Thyroid gland (tissue), 4 donors: ENCODE measurements at regions not wholly inside any gene's neighbourhood (a gene's known extent, or its start where the extent isn't known, plus 50 kb on each side); places are given as distances from the start of the nearest gene placed in this dataset.
"Not testable (repeated sequence)": the region's sequence is repeated elsewhere in the genome, so short reads cannot be mapped to it uniquely, and the experiment has no call there.

Experiments
- DNase-seq, 2 donors: peaks; one replicate each; pipeline ENCODE4 v3.0.0-alpha.2; 2019
- H3K27ac ChIP-seq, 3 donors: fragments of 200-600 bp; sonication (generic); 1 replicate in 2 of 3; 2 replicates in 1 of 3; pipeline ENCODE4 v1.5.1; 2016 to 2019; ENCODE audit warnings: mild to moderate bottlenecking in 1 of 3, moderate library complexity in 1 of 3
- H3K27me3 ChIP-seq: fragments of 200-600 bp; sonication (generic); one replicate; pipeline ENCODE4 v1.5.1; 2019
- H3K36me3 ChIP-seq, 2 donors: fragments of 200-600 bp; sonication (generic); one replicate each; pipeline ENCODE4 v1.5.1; 2016 to 2019
- H3K4me1 ChIP-seq, 2 donors: fragments of 200-600 bp; sonication (generic); one replicate each; pipeline ENCODE4 v1.5.1; 2017 to 2019
- H3K4me3 ChIP-seq, 3 donors: fragments of 200-600 bp; sonication (generic); replicated peaks in 1 of 3; 1 replicate in 2 of 3; 2 replicates in 1 of 3; pipeline ENCODE4 v1.5.1; 2016; ENCODE audit warnings: mild to moderate bottlenecking in 1 of 3
- H3K9me3 ChIP-seq: fragments of 200-600 bp; sonication (generic); one replicate; pipeline ENCODE4 v1.5.1; 2017
- POLR2A ChIP-seq, 2 donors: fragments of 450-650 bp; IDR thresholded peaks; one replicate each; pipeline ENCODE4 v1.6.1; 2017; ENCODE audit warnings: antibody characterized with exemption in 2 of 2, mild to moderate bottlenecking in 2 of 2, moderate library complexity in 1 of 2
- WGBS, 2 donors: methylation state at CpG; one replicate each; pipeline ENCODE4 v1.1.5; 2017; 5-methylcytosine and 5-hydroxymethylcytosine counted together
- intact Hi-C: fragments of 100-400 bp; cut with DNase I; formaldehyde crosslinking; loops from one replicate; pipeline ENCODE4 v1.15.1; 2023
- TF ChIP-seq, protein P1 (sequence below), 6 experiments: fragments of 200-600 bp in 3 of 6; fragments of 450-650 bp in 3 of 6; sonication (generic) in 3 of 6; IDR thresholded peaks; one replicate each; pipeline ENCODE4 v1.5.1; 2016 to 2019; ENCODE audit warnings: antibody characterized with exemption in 6 of 6, mild to moderate bottlenecking in 2 of 6, inconsistent platforms in 1 of 6, moderate library complexity in 1 of 6

DNA sequence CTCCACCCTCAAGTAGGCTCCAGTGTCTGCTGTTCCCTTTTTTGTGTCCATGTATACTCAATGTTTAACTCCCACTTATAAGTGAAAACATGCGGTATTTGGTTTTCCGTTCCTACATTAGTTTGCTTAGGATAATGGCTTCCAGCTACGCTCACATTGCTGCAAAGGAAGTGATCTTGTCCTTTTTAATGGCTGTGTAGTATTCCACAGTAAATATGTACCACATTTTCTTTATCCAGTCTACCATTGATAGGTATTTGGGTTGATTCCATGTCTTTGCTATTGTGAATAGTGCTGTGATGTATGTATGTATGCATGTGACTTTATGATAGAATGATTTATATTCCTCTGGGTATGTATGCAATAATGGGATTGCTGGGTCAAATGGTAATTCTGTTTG is 144.6 kb downstream of the BRD1 start:
- 92% methylated on average over 3 of the region's 3 CpGs for WGBS, 2 donors
- intact Hi-C loops, result no loop called here
- no peak for DNase-seq
- Histone ChIP-seq H3K36me3 (no peaks in the 10 kb centered on the region), H3K27me3 (no peaks in the 10 kb centered on the region), H3K4me1 (no peaks in the 10 kb centered on the region), H3K9me3 (no peaks in the 10 kb centered on the region), H3K27ac (no peak overlapping the region), H3K4me3 (no peak overlapping the region)
- TF ChIP-seq POLR2A (IDR thresholded peaks at IDR 0.05), result no peak
- TF ChIP-seq, protein P1, sequence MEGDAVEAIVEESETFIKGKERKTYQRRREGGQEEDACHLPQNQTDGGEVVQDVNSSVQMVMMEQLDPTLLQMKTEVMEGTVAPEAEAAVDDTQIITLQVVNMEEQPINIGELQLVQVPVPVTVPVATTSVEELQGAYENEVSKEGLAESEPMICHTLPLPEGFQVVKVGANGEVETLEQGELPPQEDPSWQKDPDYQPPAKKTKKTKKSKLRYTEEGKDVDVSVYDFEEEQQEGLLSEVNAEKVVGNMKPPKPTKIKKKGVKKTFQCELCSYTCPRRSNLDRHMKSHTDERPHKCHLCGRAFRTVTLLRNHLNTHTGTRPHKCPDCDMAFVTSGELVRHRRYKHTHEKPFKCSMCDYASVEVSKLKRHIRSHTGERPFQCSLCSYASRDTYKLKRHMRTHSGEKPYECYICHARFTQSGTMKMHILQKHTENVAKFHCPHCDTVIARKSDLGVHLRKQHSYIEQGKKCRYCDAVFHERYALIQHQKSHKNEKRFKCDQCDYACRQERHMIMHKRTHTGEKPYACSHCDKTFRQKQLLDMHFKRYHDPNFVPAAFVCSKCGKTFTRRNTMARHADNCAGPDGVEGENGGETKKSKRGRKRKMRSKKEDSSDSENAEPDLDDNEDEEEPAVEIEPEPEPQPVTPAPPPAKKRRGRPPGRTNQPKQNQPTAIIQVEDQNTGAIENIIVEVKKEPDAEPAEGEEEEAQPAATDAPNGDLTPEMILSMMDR (IDR thresholded peaks at IDR 0.05), result no peak

DNA sequence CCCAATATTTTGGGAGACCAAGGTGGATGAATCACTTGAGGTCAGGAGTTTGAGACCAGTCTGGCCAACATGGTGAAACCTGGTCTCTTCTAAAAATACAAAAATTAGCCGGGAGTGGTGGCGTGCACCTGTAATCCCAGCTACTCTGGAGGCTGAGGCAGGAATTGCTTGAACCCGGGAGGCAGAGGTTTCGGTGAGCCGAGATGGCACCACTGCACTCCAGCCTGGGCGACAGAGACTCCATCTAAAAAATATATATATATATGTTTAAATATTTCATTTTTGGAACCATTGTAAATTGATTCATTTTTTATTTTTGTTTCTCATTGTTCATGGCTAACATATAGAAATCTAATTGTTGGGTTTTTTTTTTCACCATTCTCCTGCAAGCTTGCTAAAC is 146.9 kb downstream of the BRD1 start:
- H3K9me3 ChIP-seq, DNase-seq, H3K4me3 ChIP-seq, intact Hi-C loops, H3K36me3 ChIP-seq, H3K4me1 ChIP-seq, H3K27me3 ChIP-seq, H3K27ac ChIP-seq: not testable (repeated sequence)
- 92 to 97% methylated on average over 6 of the region's 6 CpGs for WGBS, 2 donors

DNA sequence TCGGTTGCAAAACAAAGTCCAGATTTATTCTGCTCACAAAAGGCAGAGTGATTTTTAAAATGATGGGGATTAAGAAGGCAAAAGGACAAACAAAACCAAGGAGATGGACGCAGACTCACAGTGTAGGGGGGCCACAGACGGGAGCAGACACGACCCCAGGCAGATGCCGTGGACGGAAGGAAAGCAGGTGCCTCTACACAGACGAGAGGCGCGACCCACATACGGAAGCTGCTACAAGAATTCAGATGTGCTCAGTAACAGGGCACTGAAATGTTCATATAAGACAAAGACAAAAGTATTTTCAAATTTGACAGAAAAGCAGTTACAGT is 148.9 kb downstream of the BRD1 start:
- DNase-seq, result no peak
- intact Hi-C loops, result no loop called here

DNA sequence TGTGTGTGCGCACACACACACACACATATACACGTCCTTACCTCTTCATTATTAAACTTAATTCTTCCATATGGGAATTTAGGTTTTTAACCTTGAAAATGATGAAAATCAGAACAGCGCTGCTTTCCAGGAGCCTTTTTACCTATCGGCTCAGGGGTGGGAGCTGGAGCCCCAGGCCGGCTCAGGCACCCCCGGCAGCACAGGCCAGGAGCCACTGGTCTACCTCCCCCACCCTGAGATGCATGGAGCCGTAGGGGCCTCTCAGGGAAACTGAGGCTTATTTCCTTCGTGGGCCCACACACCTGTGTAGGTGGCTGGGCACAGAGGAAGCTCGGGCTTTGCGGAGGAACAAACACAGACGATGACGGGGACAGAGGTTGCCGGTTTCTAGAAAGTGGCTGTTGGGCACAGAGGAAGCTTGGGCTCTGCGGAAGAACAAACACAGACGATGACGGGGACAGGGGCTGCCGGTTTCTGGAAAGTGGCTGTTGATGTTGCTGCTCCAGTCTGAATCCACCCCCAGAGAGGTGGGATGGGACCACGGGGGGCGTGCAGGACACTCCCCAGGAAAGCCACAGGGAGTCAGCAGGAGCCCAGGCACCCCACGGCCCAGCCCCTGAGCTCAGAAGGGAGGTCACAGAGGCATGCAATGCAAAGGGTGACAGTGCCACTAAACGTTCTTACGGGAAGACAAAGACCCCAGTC is 149.4 kb downstream of the BRD1 start:
- no peaks in the 10 kb centered on the region for H3K9me3 ChIP-seq
- intact Hi-C loops, result no loop called here
- no peaks in the 10 kb centered on the region for H3K27me3 ChIP-seq
- no peak overlapping the region for H3K4me3 ChIP-seq
- no peaks in the 10 kb centered on the region for H3K4me1 ChIP-seq
- no peak for TF ChIP-seq POLR2A (IDR thresholded peaks at IDR 0.05)
- TF ChIP-seq, protein P1 (IDR thresholded peaks at IDR 0.05), result no peak
- no peaks in the 10 kb centered on the region for H3K36me3 ChIP-seq
- no peak for DNase-seq
- H3K27ac ChIP-seq, result no peak overlapping the region
- WGBS, 2 donors, result 48 to 54% methylated on average over 21 to 22 of the region's 22 CpGs

More for the DNA sequence above, 148.9 kb downstream of the BRD1 start:
- H3K27me3 ChIP-seq, result no peaks in the 10 kb centered on the region
- H3K27ac ChIP-seq, result no peak overlapping the region
- no peak for TF ChIP-seq POLR2A (IDR thresholded peaks at IDR 0.05)
- TF ChIP-seq, protein P1 (IDR thresholded peaks at IDR 0.05), result no peak
- H3K4me3 ChIP-seq, result no peak overlapping the region
- H3K9me3 ChIP-seq, result no peaks in the 10 kb centered on the region
- H3K36me3 ChIP-seq, result no peaks in the 10 kb centered on the region
- WGBS, 2 donors, result 63 to 65% methylated on average over 10 of the region's 10 CpGs
- no peaks in the 10 kb centered on the region for H3K4me1 ChIP-seq

- no peak for DNase-seq
- Histone ChIP-seq H3K27me3 (no peaks in the 10 kb centered on the region), H3K4me1 (no peaks in the 10 kb centered on the region), H3K9me3 (no peaks in the 10 kb centered on the region), H3K4me3 (no peak overlapping the region), H3K27ac (no peak overlapping the region), H3K36me3 (no peaks in the 10 kb centered on the region)
- TF ChIP-seq POLR2A (IDR thresholded peaks at IDR 0.05), result no peak
- TF ChIP-seq, protein P1 (IDR thresholded peaks at IDR 0.05), result no peak
- whole genome bisulfite sequencing, 2 donors, result 74 to 77% methylated on average over 17 to 18 of the region's 18 CpGs
- intact Hi-C loops, result no loop called here
These were observed 150.2 kb downstream of the BRD1 start for GRCh38 chr22:49677495-49677889.
